ENCODE measurements at regions not wholly inside any gene's neighbourhood (a gene's known extent, or its start where the extent isn't known, plus 50 kb on each side); places are given as distances from the start of the nearest gene placed in this dataset.

DNA sequence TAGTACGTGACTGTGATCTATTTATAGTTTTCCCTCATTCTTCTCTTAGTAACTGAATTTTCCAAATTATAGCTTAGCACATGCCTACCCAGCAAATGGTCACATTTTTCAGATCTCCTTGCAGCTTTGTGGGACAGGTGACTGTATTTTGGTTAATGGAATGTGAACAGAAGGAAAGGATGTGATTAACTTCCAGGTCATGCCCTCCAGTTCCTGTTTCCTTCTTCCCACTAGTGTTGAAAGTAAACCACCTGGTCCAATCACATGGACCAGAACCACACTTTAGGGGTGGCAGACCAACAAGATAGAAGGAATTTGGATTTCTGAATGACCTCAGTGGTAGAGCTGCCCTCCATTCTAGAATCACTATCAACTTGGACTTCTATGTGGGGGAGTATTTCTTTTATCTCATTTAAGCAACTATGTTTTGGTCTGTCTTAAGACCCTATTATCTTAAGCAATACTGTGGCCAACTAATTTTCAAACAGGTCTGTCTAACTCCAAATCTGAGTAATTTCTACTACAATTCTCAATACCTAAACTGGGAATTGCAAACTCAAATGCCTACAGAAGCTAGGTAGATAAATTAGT is 76.0 kb upstream of the TSC22D2 start:
- TF ChIP-seq POLR2AphosphoS5 (IDR thresholded peaks at IDR 0.05; ENCODE audit: low read depth, low read length) (no peak), SP2 (IDR thresholded peaks at IDR 0.05; ENCODE audit: low read length) (no peak), CTCF (IDR thresholded peaks at IDR 0.05; ENCODE audit: control extremely low read depth in 1 of 3, insufficient read depth in 1 of 3, low read depth in 1 of 3, low read length in 3 of 3) (no peak), RAD21 (IDR thresholded peaks at IDR 0.05 in 1 of 2, conservative IDR thresholded peaks at IDR 0.05 in 1 of 2; ENCODE audit: low read depth in 2 of 2, low read length in 2 of 2) (no peak), CBX5 (IDR thresholded peaks at IDR 0.05; ENCODE audit: low read depth, low read length) (no peak), MAX (IDR thresholded peaks at IDR 0.05) (no peak), EP300 (IDR thresholded peaks at IDR 0.05; ENCODE audit: borderline replicate concordance in 1 of 2, low read depth in 2 of 2, low read length in 2 of 2) (no peak), ATF3 (IDR thresholded peaks at IDR 0.05; ENCODE audit: insufficient read depth, low read depth, low read length) (no peak), TAF1 (IDR thresholded peaks at IDR 0.05; ENCODE audit: low read depth, low read length) (no peak), EZH2 (IDR thresholded peaks at IDR 0.05; ENCODE audit: low read depth, low read length, severe bottlenecking) (no peak), SIX5 (IDR thresholded peaks at IDR 0.05; ENCODE audit: low read depth, low read length) (no peak), BCL11A (IDR thresholded peaks at IDR 0.05; ENCODE audit: low read depth in 2 of 2, low read length in 2 of 2) (no peak), ZNF274 (IDR thresholded peaks at IDR 0.05; ENCODE audit: borderline replicate concordance, extremely low read depth, low read length) (no peak)
